HG03354 (cell line): ENCODE measurements at regions not wholly inside any gene's neighbourhood (a gene's known extent, or its start where the extent isn't known, plus 50 kb on each side); places are given as distances from the start of the nearest gene placed in this dataset.
"Not testable (repeated sequence)": the region's sequence is repeated elsewhere in the genome, so short reads cannot be mapped to it uniquely, and the experiment has no call there.

Source experiments
- ATAC-seq: cut with Tn5 transposase; IDR thresholded peaks from one replicate; pipeline ENCODE4 v1.9.1; 2021; ENCODE audit warnings: mild to moderate bottlenecking; ENCODE audit not compliant: unreplicated experiment, poor library complexity, severe bottlenecking

GRCh38 chr4:118410138-118410537, 57.3 kb upstream of the PRSS12 start:
- ATAC-seq, result no peak

GRCh38 chr4:118417325-118417724, 64.5 kb upstream of the PRSS12 start:
- no peak for ATAC-seq

GRCh38 chr4:118417800-118418199, 65.0 kb upstream of the PRSS12 start:
- not testable (repeated sequence) for ATAC-seq

- ATAC-seq, result not testable (repeated sequence)
These were observed 65.6 kb upstream of the PRSS12 start for GRCh38 chr4:118418396-118418795.

- ATAC-seq, result not testable (repeated sequence)
These were observed 66.8 kb upstream of the PRSS12 start for GRCh38 chr4:118419626-118420025.

- not testable (repeated sequence) for ATAC-seq
These were observed 71.3 kb upstream of the PRSS12 start for GRCh38 chr4:118424062-118424461.

- ATAC-seq, result not testable (repeated sequence)
These were observed 76.1 kb upstream of the PRSS12 start for GRCh38 chr4:118428881-118429280.

- ATAC-seq, result not testable (repeated sequence)
These were observed 79.6 kb upstream of the PRSS12 start for GRCh38 chr4:118432359-118432758.

GRCh38 chr4:118433612-118434375, 81.0 kb upstream of the PRSS12 start:
- ATAC-seq, result not testable (repeated sequence)

- not testable (repeated sequence) for ATAC-seq
These were observed 82.6 kb upstream of the PRSS12 start for GRCh38 chr4:118435415-118435814.

GRCh38 chr4:118442115-118442837, 89.5 kb upstream of the PRSS12 start:
- ATAC-seq, result not testable (repeated sequence)

GRCh38 chr4:118447397-118447796, 94.6 kb upstream of the PRSS12 start:
- ATAC-seq, result not testable (repeated sequence)

GRCh38 chr4:118454857-118455256, 102.1 kb upstream of the PRSS12 start:
- not testable (repeated sequence) for ATAC-seq

- ATAC-seq, result not testable (repeated sequence)
These were observed 108.6 kb upstream of the PRSS12 start for GRCh38 chr4:118461435-118461834.

GRCh38 chr4:118465831-118466230, 113.0 kb upstream of the PRSS12 start:
- not testable (repeated sequence) for ATAC-seq

- not testable (repeated sequence) for ATAC-seq
These were observed 121.3 kb upstream of the PRSS12 start for GRCh38 chr4:118474001-118474626.

GRCh38 chr4:118474771-118475170, 122.0 kb upstream of the PRSS12 start:
- ATAC-seq, result not testable (repeated sequence)

- ATAC-seq, result not testable (repeated sequence)
These were observed 123.1 kb upstream of the PRSS12 start for GRCh38 chr4:118475901-118476300.

- ATAC-seq, result not testable (repeated sequence)
These were observed 125.0 kb upstream of the PRSS12 start for GRCh38 chr4:118477826-118478225.

- ATAC-seq, result not testable (repeated sequence)
These were observed 133.1 kb upstream of the PRSS12 start for GRCh38 chr4:118485801-118486314.
